Osteoblast (primary cell): ENCODE measurements at regions not wholly inside any gene's neighbourhood (a gene's known extent, or its start where the extent isn't known, plus 50 kb on each side); places are given as distances from the start of the nearest gene placed in this dataset.

Experiments used
- DNase-seq: peaks from one replicate; pipeline ENCODE4 v3.0.0; 2011; ENCODE audit warnings: low spot score, mixed read lengths; ENCODE audit not compliant: insufficient read length; ENCODE audit errors: missing footprints
- H2AFZ ChIP-seq: 2 replicates; pipeline ENCODE4 v1.6.0; 2011; ENCODE audit warnings: mild to moderate bottlenecking, low read length
- H3K27ac ChIP-seq: 2 replicates; pipeline ENCODE4 v1.5.1; 2011; ENCODE audit warnings: mild to moderate bottlenecking, low read depth, low read length, moderate library complexity
- H3K27me3 ChIP-seq: 2 replicates; pipeline ENCODE4 v1.6.0; 2012; ENCODE audit warnings: mild to moderate bottlenecking, control low read depth, inconsistent platforms, low read length, moderate library complexity; ENCODE audit not compliant: insufficient read depth
- H3K36me3 ChIP-seq: 2 replicates; pipeline ENCODE4 v1.5.1; 2011; ENCODE audit warnings: mild to moderate bottlenecking, low read length, control low read depth, moderate library complexity; ENCODE audit not compliant: insufficient read depth
- H3K4me1 ChIP-seq: 2 replicates; pipeline ENCODE4 v1.5.1; 2011; ENCODE audit warnings: mild to moderate bottlenecking, low read length, control low read depth, moderate library complexity; ENCODE audit not compliant: insufficient read depth
- H3K4me2 ChIP-seq: 2 replicates; pipeline ENCODE4 v1.6.0; 2011; ENCODE audit warnings: mild to moderate bottlenecking, low read length; ENCODE audit not compliant: insufficient read depth
- H3K4me3 ChIP-seq: fragments of 200-600 bp; sonication (generic); 3 replicates; pipeline ENCODE4 v1.5.1; 2012; ENCODE audit warnings: mild to moderate bottlenecking, low read length, inconsistent platforms; ENCODE audit not compliant: insufficient read depth
- H3K79me2 ChIP-seq: 2 replicates; pipeline ENCODE4 v1.6.0; 2012; ENCODE audit warnings: mild to moderate bottlenecking, low read length, control low read depth, inconsistent platforms; ENCODE audit not compliant: insufficient read depth
- H3K9me3 ChIP-seq: 2 replicates; pipeline ENCODE4 v1.5.1; 2011; ENCODE audit warnings: low read depth, low read length, control low read depth
- H4K20me1 ChIP-seq: 2 replicates; pipeline ENCODE4 v1.6.0; 2012; ENCODE audit warnings: mild to moderate bottlenecking, low read length, control low read depth; ENCODE audit not compliant: insufficient read depth
- CTCF ChIP-seq: IDR thresholded peaks from 2 replicates; pipeline ENCODE4 v1.5.1; 2011; ENCODE audit warnings: mild to moderate bottlenecking, low read depth, low read length, moderate library complexity; ENCODE audit errors: extremely low read depth

GRCh38 chr5:54745599-54745998 lies 228.0 kb downstream of the SNX18 start:
- Histone ChIP-seq H2AFZ (no peak overlapping the region), H3K9me3 (no peaks in the 10 kb centered on the region), H3K27ac (no peak overlapping the region), H3K4me3 (no peak overlapping the region), H3K4me2 (no peak overlapping the region), H3K79me2 (no peaks in the 10 kb centered on the region), H4K20me1 (no peaks in the 10 kb centered on the region), H3K4me1 (peaks cover 32% of the 10 kb centered on the region), H3K36me3 (no peaks in the 10 kb centered on the region), H3K27me3 (no peaks in the 10 kb centered on the region)
- no peak for TF ChIP-seq CTCF
- DNase-seq, result no peak

- TF ChIP-seq CTCF, result no peak
- Histone ChIP-seq H3K27me3 (no peaks in the 10 kb centered on the region), H2AFZ (peak overlapping the region; percentile 83), H3K27ac (peak overlapping the region; percentile 95), H3K4me3 (no peak overlapping the region), H3K36me3 (no peaks in the 10 kb centered on the region), H4K20me1 (no peaks in the 10 kb centered on the region), H3K79me2 (no peaks in the 10 kb centered on the region), H3K4me2 (peak overlapping the region; percentile 68), H3K4me1 (peaks cover 32% of the 10 kb centered on the region), H3K9me3 (no peaks in the 10 kb centered on the region)
- DNase-seq, result peak; percentile 80
These were observed 226.6 kb downstream of the SNX18 start for GRCh38 chr5:54743997-54744788.

GRCh38 chr5:54743581-54743980 lies 226.0 kb downstream of the SNX18 start:
- Histone ChIP-seq H3K79me2 (no peaks in the 10 kb centered on the region), H3K4me2 (peak overlapping the region; percentile 68), H3K9me3 (no peaks in the 10 kb centered on the region), H4K20me1 (no peaks in the 10 kb centered on the region), H3K4me1 (peaks cover 32% of the 10 kb centered on the region), H3K36me3 (no peaks in the 10 kb centered on the region), H3K4me3 (no peak overlapping the region), H3K27me3 (no peaks in the 10 kb centered on the region), H3K27ac (peak overlapping the region; percentile 95), H2AFZ (peak overlapping the region; percentile 83)
- DNase-seq, result no peak
- no peak for TF ChIP-seq CTCF

GRCh38 chr5:54742417-54742891 lies 224.9 kb downstream of the SNX18 start:
- peaks cover 37% of the 10 kb centered on the region for H3K4me1 ChIP-seq
- no peaks in the 10 kb centered on the region for H4K20me1 ChIP-seq
- H3K4me3 ChIP-seq, result no peak overlapping the region
- peak; percentile 33 for TF ChIP-seq CTCF
- peak overlapping the region; percentile 95 for H3K27ac ChIP-seq
- no peaks in the 10 kb centered on the region for H3K27me3 ChIP-seq
- peak overlapping the region; percentile 1 for H3K4me2 ChIP-seq
- no peaks in the 10 kb centered on the region for H3K79me2 ChIP-seq
- H3K9me3 ChIP-seq, result no peaks in the 10 kb centered on the region
- H2AFZ ChIP-seq, result no peak overlapping the region
- H3K36me3 ChIP-seq, result no peaks in the 10 kb centered on the region
- DNase-seq, result peak; percentile 65
